H1 (cell line): ENCODE measurements at regions not wholly inside any gene's neighbourhood (a gene's known extent, or its start where the extent isn't known, plus 50 kb on each side); places are given as distances from the start of the nearest gene placed in this dataset.

Experiments used
- CTCF ChIA-PET: fragments of 300-600 bp; sonication (Branson Sonifier 250); formaldehyde crosslinking; loops from one replicate; lab custom pipeline; 2021; ENCODE audit not compliant: partially characterized antibody; lab: Charles Lee
- POLR2A ChIA-PET: fragments of 300-600 bp; sonication (Branson Sonifier 250); formaldehyde crosslinking; loops from one replicate; lab custom pipeline; 2021; ENCODE audit warnings: inconsistent platforms; ENCODE audit not compliant: partially characterized antibody; lab: Charles Lee
- DNase-seq, 2 experiments: peaks; one replicate each; pipeline versions ENCODE4 v3.0.0 to v3.0.0-alpha.2; 2010 to 2022; ENCODE audit warnings: low spot score in 2 of 2, low read depth in 1 of 2, mixed read lengths in 1 of 2
- FAIRE-seq: peaks from 2 replicates; lab custom pipeline; 2011; peaks lifted over from hg19 to GRCh38; lab: Jason Lieb, UNC
- H2AFZ ChIP-seq: 2 replicates; pipeline ENCODE4 v1.8.1; 2012; ENCODE audit warnings: low read length, inconsistent platforms
- H2AK5ac ChIP-seq: 2 replicates; pipeline ENCODE4 v1.6.1; 2013; ENCODE audit warnings: low read depth, low read length
- H2BK120ac ChIP-seq: replicated peaks from 2 replicates; pipeline ENCODE3; 2013; ENCODE audit warnings: low read depth, low read length, inconsistent platforms
- H2BK12ac ChIP-seq: 2 replicates; pipeline ENCODE4 v1.6.1; 2013; ENCODE audit warnings: low read depth, low read length
- H2BK15ac ChIP-seq: 2 replicates; pipeline ENCODE4 v1.6.1; 2013; ENCODE audit warnings: low read length
- H2BK20ac ChIP-seq: 2 replicates; pipeline ENCODE4 v1.6.1; 2013; ENCODE audit warnings: low read length
- H2BK5ac ChIP-seq: 2 replicates; pipeline ENCODE4 v1.6.1; 2013; ENCODE audit warnings: low read depth, low read length
- H3K14ac ChIP-seq: 2 replicates; pipeline ENCODE4 v1.6.1; 2013; ENCODE audit warnings: inconsistent platforms; ENCODE audit not compliant: insufficient read length
- H3K18ac ChIP-seq: 2 replicates; pipeline ENCODE4 v1.6.1; 2013; ENCODE audit warnings: low read length; ENCODE audit errors: extremely low read depth
- H3K23ac ChIP-seq: 2 replicates; pipeline ENCODE4 v1.6.1; 2013; ENCODE audit warnings: inconsistent platforms; ENCODE audit not compliant: insufficient read length
- H3K23me2 ChIP-seq: 2 replicates; pipeline ENCODE4 v1.6.1; 2013; ENCODE audit warnings: low read depth, low read length
- H3K27ac ChIP-seq: 2 replicates; pipeline ENCODE4 v1.6.1; 2011; ENCODE audit warnings: low read depth, low read length, inconsistent platforms
- H3K27me3 ChIP-seq, 4 experiments: replicated peaks in 1 of 4; 1 replicate in 1 of 4; 2 replicates in 3 of 4; pipeline versions ENCODE4 v1.6.1 to v1.8.1; 2011 to 2013; ENCODE audit warnings: low read length in 3 of 4, mild to moderate bottlenecking in 3 of 4, inconsistent platforms in 2 of 4, mixed read lengths in 2 of 4, moderate library complexity in 1 of 4; ENCODE audit not compliant: control insufficient read depth in 3 of 4, insufficient read depth in 3 of 4; ENCODE audit errors: extremely low read depth in 1 of 4
- H3K36me3 ChIP-seq, 4 experiments: 2 replicates each; pipeline versions ENCODE4 v1.6.1 to v1.8.1; 2011 to 2013; ENCODE audit warnings: mild to moderate bottlenecking in 4 of 4, low read length in 3 of 4, moderate library complexity in 2 of 4, control low read depth in 1 of 4, inconsistent platforms in 1 of 4; ENCODE audit not compliant: insufficient read depth in 4 of 4, control insufficient read depth in 2 of 4
- H3K4ac ChIP-seq: replicated peaks from 2 replicates; pipeline ENCODE3; 2013; ENCODE audit warnings: low read length, low read depth, mixed read lengths, inconsistent platforms; ENCODE audit not compliant: insufficient read length
- H3K4me1 ChIP-seq, 4 experiments: replicated peaks in 1 of 4; 1 replicate in 1 of 4; 2 replicates in 3 of 4; pipeline versions ENCODE4 v1.6.1 to v1.8.1; 2011 to 2013; ENCODE audit warnings: low read length in 3 of 4, inconsistent platforms in 2 of 4, mixed read lengths in 1 of 4; ENCODE audit not compliant: insufficient read depth in 4 of 4, control insufficient read depth in 3 of 4
- H3K4me2 ChIP-seq, 2 experiments: 2 replicates each; pipeline versions ENCODE4 v1.6.1 to v1.8.1; 2011 to 2013; ENCODE audit warnings: low read depth in 2 of 2, low read length in 2 of 2, control low read depth in 1 of 2, inconsistent platforms in 1 of 2, mild to moderate bottlenecking in 1 of 2; ENCODE audit not compliant: insufficient read depth in 1 of 2
- H3K4me3 ChIP-seq, 4 experiments: fragments of 200-600, 300-600 bp in 1 of 4; sonication (generic), shearing (Covaris generic), sonication (Bioruptor Twin) in 1 of 4; 2 replicates each; pipeline versions ENCODE4 v1.5.1 to v1.8.1; 2011 to 2016; ENCODE audit warnings: low read length in 4 of 4, low read depth in 3 of 4, control low read depth in 2 of 4, inconsistent platforms in 2 of 4, mild to moderate bottlenecking in 2 of 4, mixed read lengths in 1 of 4, moderate library complexity in 1 of 4; ENCODE audit not compliant: insufficient read depth in 2 of 4; ENCODE audit errors: extremely low read depth in 1 of 4
- H3K56ac ChIP-seq: replicated peaks from 2 replicates; pipeline ENCODE3; 2013; ENCODE audit warnings: low read depth, mild to moderate bottlenecking, mixed read lengths, low read length, inconsistent platforms; ENCODE audit not compliant: insufficient read length
- H3K79me1 ChIP-seq: 2 replicates; pipeline ENCODE4 v1.6.1; 2013; ENCODE audit warnings: low read depth, low read length, control low read depth
- H3K79me2 ChIP-seq, 2 experiments: 2 replicates each; pipeline versions ENCODE4 v1.6.1 to v1.8.1; 2012 to 2013; ENCODE audit warnings: low read length in 2 of 2, mild to moderate bottlenecking in 2 of 2, inconsistent platforms in 1 of 2; ENCODE audit not compliant: insufficient read depth in 2 of 2, control insufficient read depth in 1 of 2
- H3K9ac ChIP-seq, 4 experiments: replicated peaks in 1 of 4; 1 replicate in 1 of 4; 2 replicates in 3 of 4; pipeline versions ENCODE4 v1.6.1 to v1.8.1; 2011 to 2013; ENCODE audit warnings: low read depth in 3 of 4, low read length in 3 of 4, control low read depth in 2 of 4, mild to moderate bottlenecking in 2 of 4, moderate library complexity in 2 of 4, inconsistent platforms in 1 of 4; ENCODE audit errors: extremely low read depth in 1 of 4
- H3K9me3 ChIP-seq, 2 experiments: 2 replicates each; pipeline versions ENCODE4 v1.6.1 to v1.8.1; 2012 to 2013; ENCODE audit warnings: mild to moderate bottlenecking in 2 of 2, moderate library complexity in 2 of 2, control low read depth in 1 of 2, inconsistent platforms in 1 of 2, low read depth in 1 of 2, low read length in 1 of 2, mixed read lengths in 1 of 2; ENCODE audit not compliant: insufficient read depth in 2 of 2
- H4K20me1 ChIP-seq, 2 experiments: replicated peaks in 1 of 2; 2 replicates each; pipeline versions ENCODE3 to v1.8.1; 2011 to 2013; ENCODE audit warnings: inconsistent platforms in 2 of 2, low read length in 2 of 2, mild to moderate bottlenecking in 1 of 2; ENCODE audit not compliant: insufficient read depth in 2 of 2, control insufficient read depth in 1 of 2
- H4K5ac ChIP-seq: 2 replicates; pipeline ENCODE4 v1.6.1; 2013; ENCODE audit warnings: low read length, low read depth, mixed read lengths, inconsistent platforms; ENCODE audit not compliant: insufficient read length
- H4K8ac ChIP-seq: 2 replicates; pipeline ENCODE4 v1.8.0; 2013; ENCODE audit warnings: mild to moderate bottlenecking, moderate library complexity, low read length, inconsistent platforms; ENCODE audit not compliant: insufficient read depth; ENCODE audit errors: extremely low read depth
- H4K91ac ChIP-seq: replicated peaks from 2 replicates; pipeline ENCODE3; 2013; ENCODE audit warnings: low read length, mixed read lengths, inconsistent platforms; ENCODE audit not compliant: insufficient read length
- BCL11A ChIP-seq, 2 experiments: IDR thresholded peaks; one replicate each; pipeline ENCODE4 v1.6.1; 2011; ENCODE audit warnings: low read depth in 2 of 2, low read length in 2 of 2, mild to moderate bottlenecking in 2 of 2
- BRCA1 ChIP-seq: IDR thresholded peaks from 2 replicates; pipeline ENCODE4 v1.6.1; 2012; ENCODE audit warnings: low read depth, low read length, improper control_type of control experiment
- E2F6 ChIP-seq: IDR thresholded peaks from 2 replicates; pipeline ENCODE4 v1.6.1; 2012; ENCODE audit warnings: inconsistent platforms
- FOSL1 ChIP-seq: IDR thresholded peaks from 2 replicates; pipeline ENCODE4 v1.6.1; 2011; ENCODE audit warnings: mild to moderate bottlenecking, low read depth, low read length, moderate library complexity; ENCODE audit not compliant: insufficient read depth
- GTF2F1 ChIP-seq: IDR thresholded peaks from 2 replicates; pipeline ENCODE4 v1.6.1; 2012; ENCODE audit warnings: low read depth, low read length, improper control_type of control experiment, borderline replicate concordance
- KDM4A ChIP-seq: IDR thresholded peaks from one replicate; pipeline ENCODE4 v1.7.1; 2012; ENCODE audit warnings: low read depth, mild to moderate bottlenecking, moderate library complexity, low read length, inconsistent platforms; ENCODE audit not compliant: severe bottlenecking
- POU5F1 ChIP-seq: IDR thresholded peaks from 2 replicates; pipeline ENCODE4 v1.6.1; 2011; ENCODE audit warnings: low read depth, mild to moderate bottlenecking, low read length, moderate library complexity
- SP2 ChIP-seq: IDR thresholded peaks from 2 replicates; pipeline ENCODE4 v1.6.1; 2012; ENCODE audit warnings: mild to moderate bottlenecking, low read length, inconsistent platforms
- SUZ12 ChIP-seq: fragments of 200-600 bp; sonication (generic); IDR thresholded peaks from 2 replicates; pipeline ENCODE4 v1.6.1; 2012; ENCODE audit warnings: mild to moderate bottlenecking, inconsistent platforms, low read length, moderate library complexity, mixed read lengths
- TBP ChIP-seq: IDR thresholded peaks from 2 replicates; pipeline ENCODE4 v1.6.1; 2011; ENCODE audit warnings: low read depth, low read length, improper control_type of control experiment
- TEAD4 ChIP-seq: IDR thresholded peaks from 2 replicates; pipeline ENCODE4 v1.6.1; 2012; ENCODE audit warnings: low read depth, low read length, inconsistent platforms, mixed read lengths
- YY1 ChIP-seq: IDR thresholded peaks from 2 replicates; pipeline ENCODE4 v1.6.1; 2011; ENCODE audit warnings: low read depth, mild to moderate bottlenecking, low read length
- ZNF274 ChIP-seq: IDR thresholded peaks from 2 replicates; pipeline ENCODE4 v1.7.0; 2012; ENCODE audit warnings: low read length, borderline replicate concordance; ENCODE audit errors: extremely low read depth
- WGBS, 2 experiments: shearing (Covaris generic) in 1 of 2; methylation state at CpG; one replicate each; pipeline versions ENCODE4 v1.1.6 to v1.1.7; 2013 to 2015; ENCODE audit warnings: low lambda C conversion rate in 2 of 2, mixed read lengths in 2 of 2, inconsistent platforms in 1 of 2, low coverage in 1 of 2, missing lambda C conversion rate in 1 of 2; ENCODE audit not compliant: insufficient replicate concordance in 2 of 2, insufficient coverage in 1 of 2, insufficient read length in 1 of 2; ENCODE audit errors: extremely low coverage in 1 of 2, missing lambda C conversion rate in 1 of 2; 5-methylcytosine and 5-hydroxymethylcytosine counted together
- TF ChIP-seq, protein P1 (sequence below): IDR thresholded peaks from 2 replicates; pipeline ENCODE4 v1.6.1; 2011; ENCODE audit warnings: low read length, improper control_type of control experiment

GRCh38 chr5:4208996-4209395 is 613.4 kb downstream of the IRX1 start:
- no peak overlapping the region for H3K14ac ChIP-seq
- no peaks in the 10 kb centered on the region for H4K20me1 ChIP-seq
- H2BK15ac ChIP-seq = no peak overlapping the region
- no peaks in the 10 kb centered on the region for H3K9me3 ChIP-seq
- POLR2A ChIA-PET = no interaction called here
- H3K36me3 ChIP-seq = no peaks in the 10 kb centered on the region
- 100% methylated on average over 5 of the region's 5 CpGs; no CpG with 5 or more reads in 1 of the 2 experiments for WGBS, 2 experiments
- no peak overlapping the region for H2BK120ac ChIP-seq
- no peaks in the 10 kb centered on the region for H3K79me2 ChIP-seq
- no peak overlapping the region for H2AK5ac ChIP-seq
- no peak overlapping the region; a peak in 1 of 4 replicates for H3K4me2 ChIP-seq
- no peak overlapping the region for H3K18ac ChIP-seq
- H3K9ac ChIP-seq = no peak overlapping the region
- no peak overlapping the region for H2BK5ac ChIP-seq
- H2BK20ac ChIP-seq = no peak overlapping the region
- H3K4me3 ChIP-seq = no peak overlapping the region
- no peak overlapping the region for H3K4ac ChIP-seq
- H3K27ac ChIP-seq = no peak overlapping the region
- no peaks in the 10 kb centered on the region for H3K79me1 ChIP-seq
- no peaks in the 10 kb centered on the region; the same call in 1 of the 2 replicates for H3K23me2 ChIP-seq
- H3K23ac ChIP-seq = no peak overlapping the region
- no peak overlapping the region for H2BK12ac ChIP-seq
- H3K4me1 ChIP-seq = peaks cover 7 to 31% (median 24%) of the 10 kb centered on the region in 4 experiments
- no peak overlapping the region for H3K56ac ChIP-seq
- no peak overlapping the region for H4K5ac ChIP-seq
- DNase-seq (no peak), FAIRE-seq (no peak)
- H3K27me3 ChIP-seq = peaks cover 0 to 5% (median 0%) of the 10 kb centered on the region in 4 experiments; a peak in 2 of 7 replicates
- no peak overlapping the region for H4K91ac ChIP-seq
- CTCF ChIA-PET = interaction anchor here (1.0 kb wide), 1 partner anchor 432 kb away, joined by 3 read pairs; no protein-coding TSS in a partner anchor
- no peak overlapping the region for H2AFZ ChIP-seq
- no peak overlapping the region; the same call in 1 of the 2 replicates for H4K8ac ChIP-seq
- TF ChIP-seq YY1 = no peak
- no peak for TF ChIP-seq KDM4A
- no peak for TF ChIP-seq POU5F1
- TF ChIP-seq FOSL1 = no peak
- TF ChIP-seq, protein P1, sequence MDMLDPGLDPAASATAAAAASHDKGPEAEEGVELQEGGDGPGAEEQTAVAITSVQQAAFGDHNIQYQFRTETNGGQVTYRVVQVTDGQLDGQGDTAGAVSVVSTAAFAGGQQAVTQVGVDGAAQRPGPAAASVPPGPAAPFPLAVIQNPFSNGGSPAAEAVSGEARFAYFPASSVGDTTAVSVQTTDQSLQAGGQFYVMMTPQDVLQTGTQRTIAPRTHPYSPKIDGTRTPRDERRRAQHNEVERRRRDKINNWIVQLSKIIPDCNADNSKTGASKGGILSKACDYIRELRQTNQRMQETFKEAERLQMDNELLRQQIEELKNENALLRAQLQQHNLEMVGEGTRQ = no peak
- TF ChIP-seq BCL11A (IDR thresholded peaks at IDR 0.05; ENCODE audit: low read depth in 2 of 2, low read length in 2 of 2) = no peak
- TF ChIP-seq TEAD4 = no peak
- no peak for TF ChIP-seq E2F6
- TF ChIP-seq SUZ12 = no peak
- no peak for TF ChIP-seq GTF2F1
- no peak for TF ChIP-seq ZNF274
- no peak for TF ChIP-seq SP2
- TF ChIP-seq BRCA1 = no peak
- no peak for TF ChIP-seq TBP
